HCT116 (cell line): ENCODE measurements at regions not wholly inside any gene's neighbourhood (a gene's known extent, or its start where the extent isn't known, plus 50 kb on each side); places are given as distances from the start of the nearest gene placed in this dataset.

Source experiments
- ELF1 ChIP-seq: IDR thresholded peaks from 2 replicates; pipeline ENCODE4 v1.6.1; 2012; ENCODE audit warnings: low read depth, borderline replicate concordance
- EZH2phosphoT487 ChIP-seq: fragments of 200-600 bp; IDR thresholded peaks from 2 replicates; pipeline ENCODE4 v1.6.1; 2018; ENCODE audit warnings: antibody characterized with exemption, borderline replicate concordance
- RAD21 ChIP-seq: IDR thresholded peaks from 2 replicates; pipeline ENCODE4 v1.6.1; 2012; ENCODE audit warnings: low read depth, mild to moderate bottlenecking
- SRF ChIP-seq: IDR thresholded peaks from 2 replicates; pipeline ENCODE4 v1.6.1; 2012; ENCODE audit warnings: low read depth
- TCF7L2 ChIP-seq: IDR thresholded peaks from 2 replicates; pipeline ENCODE4 v1.7.0; 2011; ENCODE audit warnings: borderline replicate concordance, inconsistent platforms; ENCODE audit not compliant: insufficient read depth, insufficient read length; ENCODE audit errors: extremely low read depth
- ZNF274 ChIP-seq: fragments of 200-500 bp; sonication (Bioruptor generic); IDR thresholded peaks from 2 replicates; pipeline ENCODE4 v1.6.1; 2014; ENCODE audit warnings: mild to moderate bottlenecking, low read depth, low read length, inconsistent platforms
- TF ChIP-seq, protein P1 (sequence below), 3 experiments: fragments of 200-600 bp in 1 of 3; sonication (generic) in 1 of 3; IDR thresholded peaks in 2 of 3; conservative IDR thresholded peaks in 1 of 3; 2 replicates each; pipeline ENCODE4 v1.5.1; 2012 to 2017; ENCODE audit warnings: low read depth in 2 of 3, low read length in 2 of 3, antibody characterized with exemption in 1 of 3, borderline replicate concordance in 1 of 3, control low read depth in 1 of 3, mild to moderate bottlenecking in 1 of 3, mixed read lengths in 1 of 3, mixed run types in 1 of 3, moderate library complexity in 1 of 3; ENCODE audit not compliant: insufficient read depth in 1 of 3

DNA sequence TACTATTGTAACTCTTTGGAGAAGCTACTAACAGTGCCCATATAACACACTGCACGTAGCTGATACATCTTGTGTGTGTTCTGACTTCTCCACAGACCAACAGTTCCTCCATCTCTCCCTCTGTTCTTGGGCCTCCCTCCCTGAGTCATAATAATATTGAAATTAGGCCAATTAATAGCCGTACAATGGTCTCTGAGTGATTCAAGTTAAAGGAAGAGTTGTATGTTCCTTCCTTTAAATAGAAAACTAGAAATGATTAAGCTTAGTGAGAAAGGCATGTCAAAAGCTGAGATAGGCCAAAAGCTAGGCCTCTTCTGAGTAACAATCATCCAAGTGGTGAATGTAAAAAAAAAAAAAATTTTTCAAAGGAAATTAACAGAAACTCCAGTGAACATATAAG, 828.4 kb upstream of the CHAC2 start:
- TF ChIP-seq, protein P1, sequence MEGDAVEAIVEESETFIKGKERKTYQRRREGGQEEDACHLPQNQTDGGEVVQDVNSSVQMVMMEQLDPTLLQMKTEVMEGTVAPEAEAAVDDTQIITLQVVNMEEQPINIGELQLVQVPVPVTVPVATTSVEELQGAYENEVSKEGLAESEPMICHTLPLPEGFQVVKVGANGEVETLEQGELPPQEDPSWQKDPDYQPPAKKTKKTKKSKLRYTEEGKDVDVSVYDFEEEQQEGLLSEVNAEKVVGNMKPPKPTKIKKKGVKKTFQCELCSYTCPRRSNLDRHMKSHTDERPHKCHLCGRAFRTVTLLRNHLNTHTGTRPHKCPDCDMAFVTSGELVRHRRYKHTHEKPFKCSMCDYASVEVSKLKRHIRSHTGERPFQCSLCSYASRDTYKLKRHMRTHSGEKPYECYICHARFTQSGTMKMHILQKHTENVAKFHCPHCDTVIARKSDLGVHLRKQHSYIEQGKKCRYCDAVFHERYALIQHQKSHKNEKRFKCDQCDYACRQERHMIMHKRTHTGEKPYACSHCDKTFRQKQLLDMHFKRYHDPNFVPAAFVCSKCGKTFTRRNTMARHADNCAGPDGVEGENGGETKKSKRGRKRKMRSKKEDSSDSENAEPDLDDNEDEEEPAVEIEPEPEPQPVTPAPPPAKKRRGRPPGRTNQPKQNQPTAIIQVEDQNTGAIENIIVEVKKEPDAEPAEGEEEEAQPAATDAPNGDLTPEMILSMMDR (IDR thresholded peaks at IDR 0.05 in 2 of 3, conservative IDR thresholded peaks at IDR 0.05 in 1 of 3; ENCODE audit: borderline replicate concordance in 1 of 3, insufficient read depth in 1 of 3, low read depth in 2 of 3, low read length in 2 of 3): no peak
- TF ChIP-seq EZH2phosphoT487 (no peak), ELF1 (no peak), SRF (no peak), RAD21 (no peak), ZNF274 (no peak), TCF7L2 (no peak)
